ENCODE measurements at regions not wholly inside any gene's neighbourhood (a gene's known extent, or its start where the extent isn't known, plus 50 kb on each side); places are given as distances from the start of the nearest gene placed in this dataset.

- TF ChIP-seq POLR2A (IDR thresholded peaks at IDR 0.05) = no peak
- no peak for TF ChIP-seq CTCF (IDR thresholded peaks at IDR 0.05)
Observed at GRCh38 chrX:38992441-38993096, 191.3 kb downstream of the MID1IP1 start.
